GM21367 (cell line): ENCODE measurements at regions not wholly inside any gene's neighbourhood (a gene's known extent, or its start where the extent isn't known, plus 50 kb on each side); places are given as distances from the start of the nearest gene placed in this dataset.

Experiments used
- ATAC-seq: cut with Tn5 transposase; IDR thresholded peaks from one replicate; pipeline ENCODE4 v1.9.1; 2021; ENCODE audit not compliant: unreplicated experiment

DNA sequence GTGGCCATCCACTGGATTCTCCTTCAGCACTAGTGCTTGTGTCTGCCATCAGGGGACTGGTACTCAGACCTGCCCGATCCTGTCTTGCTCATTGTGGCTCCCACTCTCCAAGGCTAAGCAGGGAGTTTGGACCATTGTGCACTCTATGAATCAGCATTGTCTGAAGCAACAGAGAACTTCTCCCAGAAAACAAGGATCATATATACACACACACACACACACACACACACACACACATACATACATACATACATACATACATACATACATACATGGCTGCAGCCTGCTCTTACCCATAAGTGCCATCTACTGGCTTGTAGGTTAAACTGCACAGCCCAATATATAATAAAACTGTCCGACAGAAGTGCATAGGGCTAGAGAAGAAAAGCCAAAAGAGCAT lies 345.3 kb upstream of the LCORL start:
- ATAC-seq: peak; percentile 86

DNA sequence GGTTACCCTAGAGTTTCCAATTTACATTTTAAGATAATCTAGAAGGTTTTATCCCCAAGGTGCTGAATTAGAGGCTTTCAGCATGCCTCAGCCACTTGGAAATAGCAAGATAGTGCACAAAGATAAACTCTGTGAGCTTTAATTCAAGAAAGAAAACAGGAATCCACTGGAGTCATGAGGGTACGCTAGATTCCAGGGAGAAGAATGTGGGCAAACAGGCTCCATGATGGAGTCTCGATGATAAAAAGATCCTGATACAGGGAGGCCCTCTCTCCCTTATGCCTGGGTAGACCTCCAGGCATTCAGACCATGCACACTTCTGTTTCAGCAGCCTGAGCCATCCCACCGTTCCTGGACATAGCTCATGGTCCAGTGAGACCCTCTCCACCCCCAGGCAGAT lies 344.6 kb upstream of the LCORL start:
- ATAC-seq: no peak

DNA sequence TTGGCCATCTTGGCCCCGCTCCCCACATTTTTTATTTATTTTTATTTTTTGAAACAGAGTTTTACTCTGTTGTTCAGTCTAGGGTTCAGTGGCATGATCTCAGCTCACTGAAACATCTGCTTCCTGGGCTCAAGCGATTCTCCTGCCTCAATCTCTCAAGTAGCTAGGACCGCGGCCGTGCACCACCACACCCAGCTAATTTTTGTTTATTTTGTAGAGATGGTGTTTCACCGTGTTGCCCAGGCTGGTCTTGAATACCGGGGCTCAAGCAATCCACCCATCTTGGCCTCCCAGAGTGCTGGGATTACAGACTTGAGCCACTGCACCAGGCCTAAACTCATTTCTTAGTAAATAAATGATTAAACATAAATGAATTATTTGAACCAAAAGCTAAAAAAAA lies 322.0 kb upstream of the LCORL start:
- no peak for ATAC-seq

DNA sequence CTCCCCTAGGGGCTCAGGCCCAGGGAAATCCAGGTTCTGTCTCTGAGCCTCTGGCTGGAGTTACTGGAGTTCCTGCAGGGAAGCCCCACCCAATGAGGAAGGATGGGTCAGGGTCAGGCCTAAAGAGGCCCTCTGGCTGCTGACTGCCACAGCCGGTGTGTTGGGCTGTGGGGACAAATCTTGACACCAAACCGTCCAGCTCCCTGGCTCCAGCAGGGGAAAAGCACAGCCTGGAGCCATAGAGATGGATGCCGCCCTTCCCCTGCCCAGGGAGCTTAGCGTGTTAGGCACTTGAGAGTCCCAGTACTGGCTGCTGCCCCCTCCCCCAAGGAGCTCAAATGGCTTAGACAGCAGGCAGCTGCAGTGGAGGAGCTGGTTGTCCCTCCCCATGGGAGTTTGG lies 321.3 kb upstream of the LCORL start:
- no peak for ATAC-seq

DNA sequence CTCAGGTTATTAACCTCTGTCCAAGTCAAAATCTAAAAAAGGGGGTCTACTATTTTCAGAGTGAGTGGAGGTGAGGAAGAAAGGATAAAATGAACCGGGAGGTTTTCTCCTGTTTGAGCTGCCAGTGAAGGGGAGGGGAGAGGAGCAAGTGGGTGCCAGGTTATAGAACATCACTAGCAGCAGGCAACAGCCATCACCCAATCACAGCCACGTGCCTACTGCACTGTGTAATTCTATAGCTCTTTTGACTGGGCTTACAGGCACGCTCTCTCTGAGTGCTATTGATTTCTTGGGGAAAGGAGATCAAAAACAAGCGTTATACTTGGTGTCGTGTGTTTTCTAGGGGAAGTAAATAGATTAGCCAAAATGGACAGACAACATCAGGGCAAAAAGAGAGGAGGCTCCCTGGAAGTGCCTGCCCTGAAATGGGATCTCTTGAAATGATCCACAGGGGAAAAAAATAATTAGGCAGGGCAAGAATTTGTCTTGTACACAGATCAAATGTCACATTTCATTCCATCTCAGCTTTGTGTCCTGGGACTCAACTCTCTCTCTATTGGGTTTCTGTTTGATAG lies 300.5 kb upstream of the LCORL start:
- no peak for ATAC-seq

DNA sequence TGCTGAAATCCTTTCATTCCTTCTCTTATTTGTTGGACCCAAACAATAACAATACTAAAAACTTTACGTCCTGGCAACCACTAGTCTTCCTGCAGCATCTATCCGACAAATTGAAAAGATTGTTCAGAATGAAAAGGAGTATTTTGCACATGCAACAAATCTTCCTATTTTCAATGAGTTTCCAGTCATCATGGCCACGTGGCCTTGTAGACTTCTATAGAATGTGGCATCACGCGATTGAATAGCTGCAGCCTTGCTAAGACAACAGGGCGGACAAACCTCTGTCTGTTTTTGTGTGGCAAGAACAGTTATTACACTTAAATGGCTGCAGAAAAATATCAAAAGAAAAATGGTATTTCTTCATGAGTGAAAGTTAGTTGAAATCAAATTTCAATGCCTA lies 297.9 kb upstream of the LCORL start:
- ATAC-seq: no peak

DNA sequence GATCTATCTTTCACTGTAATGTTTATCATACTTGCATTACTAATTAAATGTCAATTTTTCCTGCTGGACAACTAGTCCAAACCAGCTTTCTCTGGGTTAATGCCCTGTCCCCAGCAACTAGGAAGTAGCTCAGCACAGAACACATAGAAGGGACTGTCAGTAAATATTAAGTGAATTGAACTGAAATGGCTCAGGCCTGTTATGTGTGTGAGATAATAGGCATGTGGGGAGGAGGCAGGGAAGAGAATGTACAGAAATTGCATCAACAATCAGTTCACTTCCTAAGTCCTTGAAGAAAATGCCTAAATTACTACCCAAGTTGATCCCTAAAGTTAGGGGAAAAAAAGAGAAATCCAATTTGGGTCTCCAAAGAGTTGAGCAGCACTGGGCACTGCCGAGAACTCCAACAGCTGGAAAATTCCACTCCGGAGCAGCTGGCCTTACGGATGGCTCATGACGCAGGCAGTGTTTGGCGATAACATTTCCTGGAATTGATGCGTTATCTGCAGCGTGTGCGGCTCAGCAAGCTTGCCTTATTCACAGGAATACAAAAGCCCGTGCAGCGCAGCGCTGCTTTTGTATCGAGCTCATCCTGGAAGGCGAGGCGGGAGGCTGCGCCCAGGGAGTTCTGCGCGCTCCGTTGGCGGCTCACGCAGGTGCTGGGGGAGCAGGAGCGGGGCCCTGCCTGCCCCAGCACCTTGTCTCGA lies 297.3 kb upstream of the LCORL start:
- no peak for ATAC-seq

DNA sequence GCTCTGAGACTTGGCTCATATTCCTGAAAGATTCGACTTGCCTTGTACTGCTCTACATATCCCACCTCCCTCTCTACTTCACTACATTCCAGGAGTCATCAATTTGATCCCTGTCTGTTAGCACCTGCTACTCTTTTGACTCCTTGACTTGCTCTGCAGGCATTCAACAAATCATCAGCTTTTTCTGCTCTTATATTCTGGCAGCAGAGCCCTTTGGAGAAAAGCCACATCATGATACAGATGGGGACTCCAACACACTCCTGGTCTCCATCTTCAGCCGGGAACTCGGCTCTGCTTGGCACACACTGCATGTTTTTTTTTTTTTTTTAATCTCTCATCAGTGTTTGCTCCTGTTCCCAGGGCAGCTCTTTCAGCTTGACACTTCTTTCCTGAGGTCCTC lies 293.2 kb upstream of the LCORL start:
- ATAC-seq: no peak

DNA sequence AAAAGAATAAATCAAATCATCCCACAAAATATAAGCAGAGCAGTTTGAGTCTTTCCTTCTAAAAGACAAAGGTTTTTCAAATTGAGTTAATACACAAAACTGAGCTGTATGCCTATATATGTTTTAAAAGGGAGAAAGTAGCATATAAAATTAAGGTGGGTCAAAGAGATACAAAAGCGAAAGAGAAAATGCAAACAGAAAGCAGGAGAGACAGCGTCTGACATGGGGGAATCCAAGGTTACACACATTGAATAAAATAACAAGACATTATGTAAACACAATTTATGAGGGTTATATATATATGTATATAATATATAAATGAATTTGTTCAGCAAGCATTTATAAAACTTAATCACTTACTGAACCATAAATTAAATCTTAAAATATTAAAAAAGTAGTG lies 276.1 kb upstream of the LCORL start:
- ATAC-seq: no peak

DNA sequence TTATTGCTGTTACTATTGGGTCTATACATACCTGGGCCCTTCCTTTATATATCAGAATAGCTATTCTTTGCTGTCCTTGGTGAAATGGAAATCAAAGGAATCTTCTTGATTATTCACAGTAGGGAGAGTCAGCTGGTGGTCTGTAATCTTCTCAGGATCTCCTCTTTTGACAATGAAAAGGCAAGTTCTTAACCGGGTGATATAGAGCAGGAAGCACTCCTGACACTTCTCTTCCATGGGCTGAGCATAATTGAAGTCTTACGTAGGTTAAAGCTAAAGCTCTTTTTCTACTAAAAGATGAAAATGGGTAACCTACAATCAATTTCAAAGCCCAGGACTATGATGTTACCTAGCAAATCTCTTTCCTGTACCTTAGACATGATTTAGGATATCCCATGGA lies 274.9 kb upstream of the LCORL start:
- no peak for ATAC-seq

DNA sequence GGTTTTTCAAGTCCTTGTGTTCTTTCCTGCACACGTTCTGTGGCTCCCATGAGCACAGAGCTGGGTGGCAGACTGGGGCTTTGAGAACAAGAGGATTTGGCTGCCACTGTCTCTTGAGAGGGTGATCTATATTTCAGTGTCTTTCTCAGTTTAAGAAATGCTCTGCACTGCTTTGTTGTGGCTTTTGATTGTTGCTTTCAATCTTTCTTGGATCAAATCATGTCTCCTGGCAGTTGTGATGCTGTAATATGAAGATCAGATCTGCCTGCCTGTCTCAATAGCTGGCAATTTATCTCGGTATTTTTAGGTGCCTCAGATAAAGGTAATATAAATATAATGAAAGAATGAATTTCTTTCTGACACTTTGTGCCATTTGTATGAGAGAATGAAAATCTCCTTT lies 273.3 kb upstream of the LCORL start:
- no peak for ATAC-seq

DNA sequence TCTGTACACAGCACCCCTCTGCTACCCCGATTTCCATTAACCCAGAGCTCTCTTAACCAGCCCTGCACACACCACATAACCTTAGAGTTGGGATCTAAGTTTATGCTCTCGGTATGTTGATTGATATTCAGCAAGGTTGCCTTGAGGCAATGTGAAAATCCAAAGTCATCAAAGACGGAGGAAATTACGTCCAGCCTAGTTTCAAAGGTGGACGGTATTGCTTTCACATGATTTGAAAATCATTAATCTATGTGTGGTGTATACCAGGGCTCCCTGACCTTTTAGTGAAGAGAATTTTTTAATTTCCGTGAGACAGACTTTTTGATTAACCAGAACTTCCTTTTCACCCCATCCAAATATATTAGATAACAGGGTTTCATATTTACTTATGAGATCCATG lies 272.5 kb upstream of the LCORL start:
- ATAC-seq: no peak

DNA sequence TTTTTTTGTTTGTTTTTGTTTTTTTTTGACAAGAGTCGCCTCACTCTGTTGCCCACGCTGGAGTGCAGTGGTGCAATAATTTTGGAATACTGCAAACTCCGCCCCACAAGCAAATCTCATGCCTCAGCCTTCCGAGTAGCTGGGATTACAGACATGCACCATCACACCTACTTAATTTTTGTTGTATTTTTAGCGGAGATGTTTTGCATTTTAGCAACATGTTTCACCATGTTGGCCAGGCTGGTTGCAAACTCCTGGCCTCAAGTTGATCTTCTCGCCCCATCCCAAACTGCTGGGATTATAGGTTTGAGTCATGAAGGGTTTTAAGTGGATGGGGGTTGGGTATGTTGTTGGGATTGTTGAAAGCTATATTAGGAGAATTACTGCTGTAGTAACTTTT lies 270.9 kb upstream of the LCORL start:
- ATAC-seq: no peak

DNA sequence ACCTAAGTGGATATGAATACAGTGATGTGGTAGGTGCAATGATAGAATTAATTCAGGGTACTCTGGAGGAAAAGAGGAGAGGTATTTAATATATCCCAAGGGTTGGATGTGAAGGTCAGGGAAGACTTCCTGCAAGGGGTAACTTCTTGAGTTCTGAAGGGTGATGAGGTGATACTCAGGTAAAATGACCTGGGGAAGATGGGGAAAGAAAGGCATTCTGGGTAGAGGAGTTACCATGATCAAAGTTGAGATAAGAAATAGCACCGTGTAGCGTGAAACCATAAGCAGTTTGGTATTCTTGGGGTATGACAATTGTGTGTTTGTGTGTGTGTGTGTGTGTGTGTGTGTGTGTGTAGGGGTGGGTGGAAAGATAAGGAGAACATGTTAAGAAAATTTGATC lies 270.4 kb upstream of the LCORL start:
- ATAC-seq: no peak

DNA sequence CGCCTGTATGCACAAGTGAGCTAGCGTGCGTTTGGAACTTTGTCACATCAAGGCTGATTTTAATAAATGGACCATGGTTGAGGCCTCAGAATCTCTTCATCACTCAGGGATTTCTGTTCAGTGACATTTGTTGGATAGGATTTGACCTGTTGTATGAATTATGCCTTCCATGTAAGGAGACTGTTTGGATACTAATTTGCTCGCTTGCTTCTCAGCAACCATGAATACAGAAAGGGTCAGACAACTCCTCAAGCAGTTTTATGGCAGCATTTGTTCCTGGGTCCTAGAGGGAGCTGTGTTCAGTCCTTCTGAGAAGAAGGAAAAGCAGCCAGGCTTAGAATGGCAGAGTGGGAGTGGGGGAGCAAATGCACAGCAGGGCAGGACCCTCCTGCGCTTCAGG lies 269.7 kb upstream of the LCORL start:
- ATAC-seq: no peak

DNA sequence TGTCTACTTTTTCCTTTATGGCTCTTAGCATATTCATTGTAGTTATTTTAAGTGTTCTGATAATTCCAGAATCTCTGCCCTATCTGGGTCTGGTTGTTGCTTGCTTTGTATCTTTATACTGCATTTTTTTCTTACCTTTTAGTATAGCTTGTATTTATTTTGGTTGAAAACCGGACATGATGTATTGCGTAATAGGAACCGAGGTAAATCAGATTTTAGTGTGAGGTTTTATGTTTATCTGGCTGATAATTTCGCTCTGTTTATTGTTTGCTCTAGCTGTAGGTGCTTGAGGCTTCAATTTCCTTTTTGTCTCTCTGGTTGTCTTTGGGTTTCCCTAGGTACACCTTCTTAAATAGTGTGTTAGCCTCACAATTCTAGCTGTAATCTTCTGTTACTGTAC lies 263.8 kb upstream of the LCORL start:
- ATAC-seq: no peak

DNA sequence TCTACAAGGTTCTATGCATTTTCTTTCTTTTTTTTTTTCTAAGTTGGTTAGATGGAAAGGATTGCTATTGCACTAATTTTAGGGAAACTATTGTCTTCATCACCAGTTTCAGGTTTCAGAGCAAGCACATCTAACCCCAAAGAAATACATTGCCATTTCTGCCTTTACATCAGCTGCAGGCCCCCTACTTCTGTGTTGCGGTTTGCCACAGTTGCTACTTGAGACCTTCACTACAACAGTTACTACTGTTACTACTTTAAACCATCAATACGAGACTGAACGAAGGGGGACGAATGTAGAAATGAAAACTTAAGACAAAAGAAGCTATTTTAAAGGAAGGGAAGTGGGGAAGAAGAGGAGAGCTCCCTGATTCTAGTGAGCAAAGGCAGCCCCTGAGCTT lies 256.7 kb upstream of the LCORL start:
- ATAC-seq: no peak

DNA sequence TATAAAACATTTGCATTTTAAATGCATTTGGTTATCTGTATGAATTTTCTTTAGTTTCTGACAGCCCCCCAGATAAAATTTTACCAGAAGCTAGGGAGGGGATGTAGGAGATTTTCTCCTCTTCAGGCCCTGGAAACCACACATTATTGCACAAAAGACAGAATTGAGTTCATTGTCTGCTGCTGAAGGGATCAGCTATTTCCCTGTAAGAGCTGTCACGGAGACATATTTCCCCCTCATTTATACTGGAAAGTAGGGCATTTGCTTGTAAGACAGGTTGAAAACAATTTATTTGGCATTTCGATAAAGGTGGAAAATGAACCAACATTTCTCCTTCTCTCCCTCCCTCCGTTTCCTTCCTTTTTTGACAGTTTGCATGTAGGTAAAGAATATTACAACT lies 241.3 kb upstream of the LCORL start:
- no peak for ATAC-seq

DNA sequence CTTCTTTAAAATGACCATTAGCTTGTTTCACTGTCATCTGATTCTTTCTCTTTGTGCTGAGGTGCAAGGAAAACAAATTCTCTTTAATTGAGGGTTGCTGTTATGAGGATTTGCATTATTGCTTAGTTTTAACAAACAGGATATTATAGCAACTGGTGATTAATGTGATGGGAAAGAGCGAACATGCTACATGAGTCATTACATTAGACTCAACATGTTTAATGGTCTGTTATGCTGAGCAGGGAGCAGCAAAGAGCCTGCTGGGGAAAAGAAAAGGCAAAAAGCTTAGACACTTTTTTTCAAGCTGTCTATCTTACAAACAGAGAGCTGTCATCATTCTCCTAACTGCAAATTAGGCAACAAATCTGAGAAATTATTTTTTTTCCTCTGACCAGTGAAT lies 230.5 kb upstream of the LCORL start:
- no peak for ATAC-seq

DNA sequence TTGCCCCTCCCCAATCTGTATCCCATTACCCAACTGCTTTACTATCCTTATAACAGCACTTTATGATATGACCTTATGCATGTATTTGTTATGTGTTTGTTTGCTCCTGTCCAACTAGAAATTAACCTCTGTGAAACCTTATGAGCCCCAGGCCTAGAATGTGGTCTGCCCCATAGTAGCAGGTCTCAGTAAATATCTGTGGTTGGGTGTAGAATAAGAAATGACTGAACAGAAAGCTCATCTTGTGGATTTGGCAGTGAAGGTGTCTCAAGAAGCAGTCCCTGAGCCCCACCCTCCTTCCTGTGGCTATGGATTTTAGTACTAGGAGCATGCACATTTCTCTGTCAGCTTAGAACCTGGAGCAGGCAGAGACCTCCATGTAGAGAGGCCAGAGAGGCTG lies 229.0 kb upstream of the LCORL start:
- ATAC-seq: no peak

DNA sequence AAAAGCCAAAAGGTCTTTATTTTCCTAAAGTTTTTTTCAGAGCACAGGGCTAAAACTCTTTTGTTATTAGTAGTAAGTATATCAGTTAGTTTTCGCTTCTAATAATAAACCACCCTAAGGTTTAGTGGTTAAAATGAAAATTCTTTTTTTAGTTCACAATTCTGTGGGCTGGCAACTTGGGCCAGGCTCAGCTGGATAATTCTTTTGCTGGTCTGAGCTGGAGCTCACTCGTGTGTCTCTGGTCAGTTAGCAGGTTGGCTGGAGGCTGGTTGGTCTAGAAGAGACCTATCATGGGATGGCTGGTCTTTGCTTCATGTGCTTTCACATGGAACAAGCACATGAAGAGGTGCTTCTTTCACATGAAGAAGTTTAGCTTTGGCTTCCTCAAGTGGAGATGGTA lies 227.1 kb upstream of the LCORL start:
- no peak for ATAC-seq

DNA sequence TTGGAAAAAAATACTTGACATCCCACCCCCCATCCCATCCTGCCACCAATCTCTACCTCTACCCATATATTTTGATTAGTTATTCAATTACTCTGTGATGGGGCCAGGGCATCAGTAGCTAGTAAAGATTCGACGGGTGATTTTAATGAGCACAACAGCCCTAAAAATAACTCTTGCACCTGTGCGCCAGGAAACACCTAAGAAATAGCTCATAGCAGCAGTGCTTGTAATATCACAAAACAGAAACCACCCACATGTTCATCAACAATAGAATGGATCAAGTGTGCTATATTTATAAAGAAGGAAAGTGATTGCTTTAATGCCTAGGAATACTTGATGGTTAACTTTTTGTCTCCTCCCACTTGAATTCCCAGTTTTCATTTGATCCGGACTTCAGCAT lies 225.6 kb upstream of the LCORL start:
- no peak for ATAC-seq

DNA sequence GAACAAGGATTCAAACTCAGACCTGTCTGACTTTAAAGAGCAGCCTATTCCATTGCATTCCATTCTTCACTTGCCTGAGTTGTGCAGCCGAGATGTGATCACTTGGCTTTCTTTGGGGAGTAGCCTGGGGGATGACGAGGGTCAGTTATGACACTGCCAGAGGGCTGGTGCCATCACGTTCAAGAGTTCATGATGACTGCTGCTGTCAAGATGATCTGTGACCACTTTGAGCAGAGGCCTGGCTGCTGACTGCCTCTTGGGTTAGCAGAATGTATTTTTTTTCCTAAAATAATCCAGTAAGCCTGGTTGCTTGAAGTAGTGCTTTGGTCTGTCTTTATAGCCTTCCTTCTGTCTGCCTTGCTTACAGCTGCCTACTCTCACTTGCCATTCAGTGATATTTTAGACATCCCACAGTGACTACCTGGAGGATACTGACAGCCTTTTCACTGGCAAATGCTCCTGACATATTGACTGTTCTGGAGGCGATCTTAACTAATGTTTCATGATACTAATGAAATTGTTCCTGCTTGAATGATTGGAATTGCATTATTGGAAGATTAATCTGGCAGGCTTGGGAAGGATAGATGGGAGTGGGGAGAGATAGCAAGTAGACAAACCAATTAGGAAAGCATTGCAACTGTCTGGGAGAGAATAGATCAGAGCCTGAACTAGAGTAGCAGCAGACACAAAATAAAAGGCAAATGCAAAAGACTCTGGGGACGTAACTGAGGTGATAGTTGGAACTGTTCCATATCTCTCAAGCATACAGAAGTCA lies 221.6 kb upstream of the LCORL start:
- no peak for ATAC-seq
